Stomach (tissue), 8 donors: ENCODE measurements at regions not wholly inside any gene's neighbourhood (a gene's known extent, or its start where the extent isn't known, plus 50 kb on each side); places are given as distances from the start of the nearest gene placed in this dataset.

ENCODE experiments used
- DNase-seq, 2 donors: peaks; one replicate each; pipeline versions ENCODE4 v3.0.0 to v3.0.0-alpha.2; 2013 to 2019
- H3K27ac ChIP-seq, 5 donors: fragments of 200-600 bp in 4 of 5; sonication (generic) in 4 of 5; one replicate each; pipeline ENCODE4 v1.5.1; 2013 to 2019; ENCODE audit warnings: mild to moderate bottlenecking in 1 of 5, moderate library complexity in 1 of 5
- H3K27me3 ChIP-seq, 3 donors: fragments of 200-600 bp; sonication (generic); one replicate each; pipeline ENCODE4 v1.5.1; 2017 to 2019; ENCODE audit warnings: mixed run types in 1 of 3
- H3K36me3 ChIP-seq, 4 donors: fragments of 200-600 bp; sonication (generic); 1 replicate in 3 of 4; 2 replicates in 1 of 4; pipeline ENCODE4 v1.5.1; 2016 to 2019
- H3K4me1 ChIP-seq, 4 donors: fragments of 200-600 bp; sonication (generic); one replicate each; pipeline ENCODE4 v1.5.1; 2016 to 2019
- H3K4me3 ChIP-seq, 4 donors: fragments of 200-600 bp; sonication (generic) in 3 of 4; one replicate each; pipeline ENCODE4 v1.5.1; 2016 to 2019; ENCODE audit warnings: mild to moderate bottlenecking in 1 of 4
- H3K9me3 ChIP-seq, 4 donors: fragments of 200-600 bp; sonication (generic); one replicate each; pipeline ENCODE4 v1.5.1; 2016 to 2019
- CTCF ChIP-seq, 7 experiments: fragments of 450-650 bp in 4 of 7; fragments of 200-600 bp in 3 of 7; sonication (generic) in 3 of 7; IDR thresholded peaks; one replicate each; pipeline ENCODE4 v1.5.1; 2016 to 2019; ENCODE audit warnings: antibody characterized with exemption in 7 of 7, control low read depth in 2 of 7, mild to moderate bottlenecking in 1 of 7
- EP300 ChIP-seq: sonication (generic); formaldehyde crosslinking; IDR thresholded peaks from one replicate; pipeline ENCODE4 v1.6.1; 2017; ENCODE audit warnings: antibody characterized with exemption
- POLR2A ChIP-seq, 4 donors: fragments of 450-650 bp; IDR thresholded peaks; one replicate each; pipeline ENCODE4 v1.6.1; 2016; ENCODE audit warnings: antibody characterized with exemption in 4 of 4, control low read depth in 2 of 4, mild to moderate bottlenecking in 1 of 4, moderate library complexity in 1 of 4
- POLR2AphosphoS5 ChIP-seq, 3 donors: sonication (generic); formaldehyde crosslinking; IDR thresholded peaks; one replicate each; pipeline ENCODE4 v1.6.1; 2016; ENCODE audit warnings: antibody characterized with exemption in 3 of 3
- WGBS, 5 donors: extraction: QIAGEN DNeasy Blood & Tissue Kit in 3 of 5; methylation state at CpG; one replicate each; pipeline versions ENCODE4 v1.1.5 to v1.1.7; 2013 to 2018; 5-methylcytosine and 5-hydroxymethylcytosine counted together
- intact Hi-C: fragments of 100-400 bp; cut with DNase I; formaldehyde crosslinking; loops from one replicate; pipeline ENCODE4 v1.15.1; 2023; ENCODE audit warnings: low total_unique reads
- donor health status: healthy with polysubstance abuse.
- donor health status: Bipolar disorder and iron deficiency.
- donor health status: healthy.

- TF ChIP-seq POLR2A (IDR thresholded peaks at IDR 0.05), result no peak
- TF ChIP-seq CTCF (IDR thresholded peaks at IDR 0.05), result no peak
- TF ChIP-seq POLR2AphosphoS5 (IDR thresholded peaks at IDR 0.05), result no peak
- no peak for TF ChIP-seq EP300
- no peak overlapping the region for H3K4me3 ChIP-seq
- peak in 1 of 2 donors; percentile 6 for DNase-seq
- H3K4me1 ChIP-seq, result no peaks in the 10 kb centered on the region
- no peaks in the 10 kb centered on the region for H3K27me3 ChIP-seq
- H3K36me3 ChIP-seq, result no peaks in the 10 kb centered on the region
- no peaks in the 10 kb centered on the region for H3K9me3 ChIP-seq
- intact Hi-C loops, result no loop called here
- H3K27ac ChIP-seq, result no peak overlapping the region
- 89 to 98% (median 90%) methylated on average over 1 of the region's 1 CpG for WGBS, 5 donors
Observed at GRCh38 chr4:14023896-14024295, 396.4 kb upstream of the BOD1L1 start.

GRCh38 chr4:14025111-14025510 lies 397.6 kb upstream of the BOD1L1 start:
- Histone ChIP-seq H3K27ac (no peak overlapping the region), H3K27me3 (no peaks in the 10 kb centered on the region), H3K4me1 (no peaks in the 10 kb centered on the region), H3K9me3 (no peaks in the 10 kb centered on the region), H3K36me3 (no peaks in the 10 kb centered on the region), H3K4me3 (no peak overlapping the region)
- no peak for TF ChIP-seq EP300
- TF ChIP-seq POLR2A (IDR thresholded peaks at IDR 0.05), result no peak
- TF ChIP-seq CTCF (IDR thresholded peaks at IDR 0.05), result no peak
- no peak for TF ChIP-seq POLR2AphosphoS5 (IDR thresholded peaks at IDR 0.05)
- intact Hi-C loops, result no loop called here
- 62 to 75% (median 71%) methylated on average over 5 of the region's 5 CpGs for WGBS, 5 donors
- no peak for DNase-seq

DNA sequence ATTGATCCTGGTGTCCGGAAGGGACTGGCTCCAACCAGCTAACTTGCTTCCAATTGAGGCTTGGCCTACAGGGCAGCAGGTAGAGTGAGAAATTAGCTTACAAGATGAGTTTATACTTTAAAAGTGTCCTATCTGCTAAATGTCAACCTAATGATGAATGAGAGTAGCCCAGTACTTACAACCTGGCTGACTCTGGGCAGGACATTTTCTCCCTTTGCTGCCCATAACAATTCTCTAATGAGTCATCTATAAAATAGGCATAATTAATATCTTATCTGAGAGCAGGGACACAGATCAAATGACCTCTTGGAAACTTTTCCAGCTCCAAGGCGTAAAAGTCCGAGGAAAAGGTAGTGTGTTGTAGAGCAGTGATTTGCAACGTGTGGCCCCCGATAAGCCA lies 398.4 kb upstream of the BOD1L1 start:
- H3K27me3 ChIP-seq, result no peaks in the 10 kb centered on the region
- intact Hi-C loops, result no loop called here
- H3K4me1 ChIP-seq, result no peaks in the 10 kb centered on the region
- TF ChIP-seq CTCF (IDR thresholded peaks at IDR 0.05) (no peak), POLR2A (IDR thresholded peaks at IDR 0.05) (no peak), POLR2AphosphoS5 (IDR thresholded peaks at IDR 0.05) (no peak), EP300 (no peak)
- DNase-seq, result no peak
- H3K36me3 ChIP-seq, result no peaks in the 10 kb centered on the region
- no peak overlapping the region for H3K27ac ChIP-seq
- H3K9me3 ChIP-seq, result no peaks in the 10 kb centered on the region
- no peak overlapping the region for H3K4me3 ChIP-seq
- WGBS, 5 donors, result 44 to 63% (median 55%) methylated on average over 5 of the region's 5 CpGs

DNA sequence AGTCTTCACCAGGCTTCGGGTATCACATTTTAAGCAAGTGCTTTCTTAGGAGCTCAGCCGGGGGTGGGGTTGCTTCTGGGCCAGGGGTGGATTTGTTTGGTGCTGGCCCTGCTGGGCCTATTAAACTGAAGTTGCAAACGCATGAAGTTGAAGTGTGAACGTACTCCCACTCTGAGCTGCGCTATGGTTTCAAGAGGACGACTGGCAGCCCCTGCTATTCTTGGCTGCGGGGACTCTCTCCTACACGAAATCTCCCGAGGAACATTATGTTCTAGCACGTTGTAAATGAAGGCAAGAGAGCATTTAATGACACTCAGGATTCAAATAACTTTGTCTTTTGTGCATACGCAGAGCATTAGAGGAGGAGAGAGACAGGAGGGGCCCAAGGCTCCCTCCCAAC lies 401.3 kb upstream of the BOD1L1 start:
- Histone ChIP-seq H3K27ac (no peak overlapping the region), H3K27me3 (no peaks in the 10 kb centered on the region), H3K9me3 (no peaks in the 10 kb centered on the region), H3K36me3 (no peaks in the 10 kb centered on the region), H3K4me1 (no peaks in the 10 kb centered on the region), H3K4me3 (no peak overlapping the region)
- no peak for DNase-seq
- TF ChIP-seq EP300, result no peak
- TF ChIP-seq POLR2AphosphoS5 (IDR thresholded peaks at IDR 0.05), result no peak
- TF ChIP-seq CTCF (IDR thresholded peaks at IDR 0.05), result no peak
- TF ChIP-seq POLR2A (IDR thresholded peaks at IDR 0.05), result no peak
- intact Hi-C loops, result no loop called here
- WGBS, 5 donors, result 79 to 86% (median 81%) methylated on average over 11 of the region's 11 CpGs
